Activated CD4-positive, alpha-beta T cell treated with anti-CD3 and anti-CD28 coated beads, Interleukin-10, Interleukin-2, amounts not matched to agents 100 ng/mL and 50 ng/mL, durations not matched to agents 16 hours and 8 hours (primary cell): ENCODE measurements at regions not wholly inside any gene's neighbourhood (a gene's known extent, or its start where the extent isn't known, plus 50 kb on each side); places are given as distances from the start of the nearest gene placed in this dataset.
A peak's percentile ranks its signal among the peaks of the same experiment; 100 is the strongest.
"Not testable (repeated sequence)": the region's sequence is repeated elsewhere in the genome, so short reads cannot be mapped to it uniquely, and the experiment has no call there.

Experiments used
- DNase-seq: peaks from one replicate; pipeline ENCODE4 v3.0.0-alpha.2; 2020

GRCh38 chr1:149700677-149701567 is 81.6 kb upstream of the FCGR1A start:
- DNase-seq: not testable (repeated sequence)

DNA sequence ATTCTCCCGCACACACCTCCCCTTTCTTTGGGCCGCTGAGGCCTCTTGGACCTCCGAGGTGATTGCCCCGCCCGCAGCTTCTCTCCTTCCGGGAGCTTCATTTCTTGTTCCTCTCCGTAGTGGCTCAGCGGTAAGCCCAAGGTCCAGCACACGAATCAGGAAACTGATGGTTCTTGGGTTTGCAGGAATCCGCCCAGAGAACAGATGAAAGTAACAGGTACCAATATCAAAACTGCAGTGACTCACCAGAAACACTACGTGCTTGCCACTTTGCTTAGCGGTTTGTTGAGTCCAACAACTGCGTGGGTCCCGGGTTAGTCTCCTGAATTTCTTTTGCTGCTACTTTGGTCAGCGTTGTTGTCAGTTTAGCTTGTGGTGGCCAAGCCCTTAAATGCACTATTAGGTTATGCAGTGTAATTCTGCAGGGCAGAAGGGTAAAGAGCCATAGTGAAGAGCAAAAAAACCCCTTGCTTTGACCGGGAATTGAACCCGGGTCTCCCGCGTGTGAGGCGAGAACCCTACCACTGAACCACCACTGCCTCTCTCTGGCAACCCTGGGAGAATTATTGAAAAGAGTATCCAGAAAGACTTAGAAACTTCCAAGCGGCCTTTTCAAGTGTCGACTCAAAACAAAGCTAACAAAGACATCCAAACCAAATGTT is 74.2 kb upstream of the FCGR1A start:
- peak; percentile 84 for DNase-seq

DNA sequence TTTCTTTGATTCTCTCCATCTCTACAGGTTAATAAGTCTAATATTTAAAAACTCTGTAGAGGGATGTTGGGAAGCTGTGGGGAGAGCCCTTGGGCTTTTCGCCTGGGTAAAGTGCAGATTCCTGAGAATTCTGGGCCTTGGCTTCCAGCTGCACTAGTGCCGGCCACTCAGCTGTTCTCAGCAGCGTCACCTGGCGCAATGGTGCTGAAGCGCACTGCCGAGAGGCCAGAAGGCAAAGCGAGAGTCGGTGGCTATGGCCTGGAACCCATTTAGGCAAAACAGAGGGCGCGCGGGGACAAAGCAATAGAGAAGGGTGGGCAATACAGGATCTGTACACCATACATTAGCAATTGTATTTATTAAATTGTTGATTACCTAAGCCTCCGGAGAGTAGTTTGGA is 70.8 kb upstream of the FCGR1A start:
- DNase-seq: not testable (repeated sequence)

- DNase-seq: peak; percentile 73
Measured at GRCh38 chr1:149712154-149712927, 70.2 kb upstream of the FCGR1A start.

DNA sequence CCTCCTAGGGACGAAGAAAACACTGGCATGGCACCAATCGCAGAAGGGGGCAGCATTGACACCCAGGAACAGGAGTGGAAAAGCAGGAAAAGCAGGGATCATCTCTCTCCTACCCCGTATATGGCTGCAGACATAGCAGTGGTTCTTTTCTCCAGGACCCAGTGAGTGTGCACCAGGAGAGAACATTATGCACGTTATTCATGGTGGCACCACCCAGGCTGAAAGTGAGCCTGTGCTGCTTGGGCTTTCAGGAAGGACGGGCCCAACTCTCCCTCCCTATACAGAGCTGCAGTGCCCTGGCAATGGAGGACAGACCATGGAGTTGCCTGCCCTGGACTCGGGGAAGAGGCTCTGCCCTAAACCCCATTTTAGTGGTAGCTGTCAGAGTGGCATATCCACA is 69.0 kb upstream of the FCGR1A start:
- not testable (repeated sequence) for DNase-seq

DNA sequence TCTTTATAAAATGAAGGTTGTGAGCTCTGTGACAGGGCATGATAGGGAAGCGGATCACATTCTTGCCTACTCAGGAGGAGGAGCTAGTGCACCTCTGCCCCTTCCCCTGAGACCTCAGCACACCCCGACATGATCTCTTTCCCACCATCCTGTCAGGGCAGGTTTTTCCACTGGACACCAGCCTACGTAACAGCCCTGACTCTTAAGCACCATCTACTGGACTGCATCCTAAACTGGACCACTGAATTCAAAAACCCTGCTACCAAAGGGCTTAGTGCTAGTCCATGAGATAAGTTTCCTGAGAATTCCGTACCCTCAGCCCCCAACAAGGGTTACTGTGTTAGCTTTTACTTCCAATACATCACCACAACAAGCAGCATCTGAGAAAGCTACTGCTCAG is 68.5 kb upstream of the FCGR1A start:
- not testable (repeated sequence) for DNase-seq

- not testable (repeated sequence) for DNase-seq
Measured at GRCh38 chr1:149724618-149725302, 57.7 kb upstream of the FCGR1A start.

- not testable (repeated sequence) for DNase-seq
Measured at GRCh38 chr1:149726688-149727087, 55.8 kb upstream of the FCGR1A start.

GRCh38 chr1:149728598-149728997 is 53.9 kb upstream of the FCGR1A start:
- not testable (repeated sequence) for DNase-seq
